ENCODE measurements at regions not wholly inside any gene's neighbourhood (a gene's known extent, or its start where the extent isn't known, plus 50 kb on each side); places are given as distances from the start of the nearest gene placed in this dataset.

- TF ChIP-seq EP300 (IDR thresholded peaks at IDR 0.05) (no peak), CTCF (IDR thresholded peaks at IDR 0.05) (no peak), POLR2AphosphoS5 (IDR thresholded peaks at IDR 0.05) (no peak)
These were observed 153.2 kb downstream of the CAVIN4 start for GRCh38 chr9:100731038-100731556.

Data from gastroesophageal sphincter (tissue), 3 donors.